ENCODE measurements at regions not wholly inside any gene's neighbourhood (a gene's known extent, or its start where the extent isn't known, plus 50 kb on each side); places are given as distances from the start of the nearest gene placed in this dataset.

DNA sequence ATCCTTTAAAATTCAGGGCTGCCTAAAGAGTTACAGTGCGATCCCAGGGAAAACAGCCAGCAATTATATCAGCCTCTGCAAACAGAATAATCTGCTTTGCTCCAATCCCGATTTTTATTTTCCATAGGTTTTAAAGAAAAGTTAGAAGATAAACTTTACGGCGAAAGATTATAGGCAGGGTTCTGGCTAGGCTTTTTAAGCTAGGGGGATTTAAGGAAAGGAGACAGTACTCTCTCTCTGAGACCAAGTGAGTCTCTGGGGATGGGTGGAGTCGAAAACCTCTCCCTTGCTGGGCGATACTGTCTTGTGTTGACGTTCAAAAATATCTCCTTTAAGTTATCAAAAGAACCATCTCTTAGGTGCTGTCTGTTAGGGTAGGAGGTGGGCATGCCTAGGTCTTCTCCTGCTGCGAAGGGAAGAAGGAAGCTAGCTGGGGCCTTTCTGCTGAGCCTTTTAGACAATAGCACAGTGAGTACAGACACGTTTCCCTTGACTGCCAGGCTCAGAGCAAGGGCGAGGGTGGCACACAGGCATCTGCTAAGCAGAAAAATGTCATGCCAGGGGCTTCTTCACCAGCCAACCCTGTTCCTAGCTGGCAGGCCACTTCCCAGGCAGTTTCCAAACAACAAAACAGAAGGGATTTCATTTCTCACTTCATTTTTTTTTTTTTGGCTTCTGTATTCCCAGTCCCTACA is 167.9 kb upstream of the MAF start:
- no peak for DNase-seq

DNA sequence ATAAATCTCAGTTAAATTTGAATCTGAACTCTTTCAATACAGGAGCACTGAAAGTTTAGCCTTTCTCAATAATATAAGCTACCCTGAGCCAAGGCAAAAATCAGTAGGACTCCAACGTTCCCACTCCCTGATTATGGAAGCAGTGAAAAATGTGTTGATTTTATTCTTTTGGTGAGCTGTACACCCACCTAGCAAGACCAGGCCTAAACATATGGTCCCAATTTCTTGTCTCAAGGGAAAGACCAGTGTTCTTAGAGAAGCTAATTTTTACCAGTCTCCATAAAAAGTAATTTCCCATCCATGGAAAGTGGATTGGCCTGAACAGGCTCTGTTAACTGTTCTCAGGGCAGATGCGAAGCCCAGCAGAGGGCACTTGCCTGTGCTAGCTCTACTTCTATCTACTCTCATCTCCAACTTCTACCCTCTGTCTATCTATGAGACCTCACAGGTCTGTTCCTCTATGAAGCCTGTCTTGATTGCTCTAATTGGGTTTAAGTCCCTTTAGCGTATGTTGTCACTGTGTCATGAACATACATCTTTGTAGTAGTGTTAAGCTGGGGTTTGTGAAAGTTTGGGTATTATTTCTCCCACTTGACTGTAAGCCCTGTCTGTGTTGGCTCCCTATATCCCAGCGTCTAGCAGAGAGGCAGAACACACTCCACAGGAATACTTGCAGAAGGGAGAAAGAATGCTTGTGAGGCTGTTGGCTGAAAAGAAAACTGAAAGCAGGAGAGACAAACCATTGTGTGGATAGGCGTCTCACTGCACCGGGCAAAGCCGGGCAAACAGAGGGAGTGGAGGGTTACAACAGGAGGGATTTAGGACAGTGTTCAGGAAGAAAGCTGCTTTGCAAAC is 167.1 kb upstream of the MAF start:
- DNase-seq, result no peak

DNA sequence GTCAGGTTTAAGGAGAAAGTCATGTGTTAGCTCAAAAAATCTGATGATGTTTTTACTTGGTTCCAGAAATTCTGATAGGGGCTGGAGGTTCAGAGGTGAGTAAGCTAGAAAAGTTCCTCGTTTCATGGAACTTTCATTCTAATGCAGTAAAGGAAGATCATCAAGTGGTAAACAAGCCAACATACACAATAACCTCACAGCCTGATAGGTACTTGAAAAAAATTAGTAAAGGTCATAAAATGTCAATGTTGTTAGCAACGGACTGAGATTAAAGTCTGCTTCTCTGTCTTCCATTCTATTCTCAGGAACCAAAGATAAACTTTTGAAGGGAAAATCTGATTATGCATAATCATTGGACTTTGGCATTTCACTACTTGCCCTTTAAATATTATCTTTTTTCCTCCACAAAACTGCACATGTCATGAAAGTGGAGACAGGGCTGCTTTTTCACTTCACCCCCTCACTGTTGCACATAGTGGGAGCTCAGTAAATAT is 165.4 kb upstream of the MAF start:
- no peak for DNase-seq

DNA sequence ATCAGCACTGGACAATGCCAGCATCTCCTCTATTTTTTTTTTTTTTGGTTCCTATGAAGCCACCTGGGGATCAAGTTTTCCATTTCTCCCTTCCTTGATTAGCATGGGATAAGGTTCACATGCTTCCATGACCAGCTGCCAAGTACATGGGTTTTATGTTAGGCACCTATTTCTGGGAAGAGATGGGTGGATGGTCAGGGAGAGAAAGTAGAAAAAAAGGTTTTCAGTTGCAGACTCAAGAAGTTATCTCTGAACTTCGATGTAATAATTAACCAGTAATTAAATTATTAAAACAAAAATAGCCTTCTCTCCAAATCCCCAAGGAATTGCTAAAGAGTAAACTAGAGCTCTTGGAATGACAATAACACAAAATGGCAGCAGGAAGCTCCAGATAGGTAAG is 164.9 kb upstream of the MAF start:
- DNase-seq, result no peak

DNA sequence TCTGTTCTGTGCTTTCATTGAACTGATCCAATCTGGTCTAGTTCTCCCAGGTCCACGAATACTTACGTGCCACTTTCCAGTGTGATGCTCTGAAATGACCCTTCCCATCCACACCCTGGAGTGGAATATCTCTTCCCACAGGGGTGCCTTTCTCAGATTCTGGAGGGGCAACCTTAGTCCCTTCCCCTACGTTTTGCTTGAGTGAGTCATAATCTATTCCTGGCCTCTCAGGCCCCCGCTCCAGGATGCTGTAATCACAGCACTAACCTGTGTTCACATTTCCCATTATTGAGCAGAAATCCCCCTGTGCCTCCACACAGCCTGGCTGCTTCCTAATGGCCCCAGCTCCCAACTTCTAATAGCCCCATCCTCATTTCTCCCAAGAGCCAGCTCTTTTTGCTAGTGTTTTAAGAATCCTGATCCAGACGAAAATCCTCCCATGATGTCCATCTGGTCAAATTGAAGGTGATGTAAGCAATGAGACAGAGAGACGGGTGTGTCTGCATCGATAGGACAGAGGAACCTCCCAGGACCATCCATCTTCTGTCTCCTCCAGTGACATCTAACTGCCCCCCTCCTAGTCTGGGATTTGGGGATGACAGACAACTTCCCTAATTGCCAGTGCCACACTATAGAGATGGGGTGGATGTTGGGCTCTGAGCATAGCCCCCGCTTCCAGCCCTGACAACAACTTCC is 164.0 kb upstream of the MAF start:
- DNase-seq, result no peak

DNA sequence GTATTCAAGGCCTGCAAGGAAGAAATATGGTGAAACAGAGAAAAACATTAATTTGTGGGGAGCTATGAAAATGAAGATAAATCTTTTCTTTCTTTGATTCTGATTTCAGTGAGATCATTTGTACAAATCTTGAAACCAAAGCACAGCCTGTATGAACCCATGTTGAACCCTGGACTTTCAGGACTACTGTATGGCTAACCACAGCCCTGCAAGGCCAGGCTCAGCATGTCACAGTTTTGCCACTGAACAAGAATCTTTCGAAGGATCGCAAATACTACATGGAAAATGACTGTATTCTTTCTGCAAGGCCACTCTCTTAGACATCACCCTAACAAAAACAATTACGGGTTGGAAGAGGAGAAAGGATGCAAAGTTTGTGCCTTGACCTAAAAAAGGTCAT is 161.7 kb upstream of the MAF start:
- no peak for DNase-seq

DNA sequence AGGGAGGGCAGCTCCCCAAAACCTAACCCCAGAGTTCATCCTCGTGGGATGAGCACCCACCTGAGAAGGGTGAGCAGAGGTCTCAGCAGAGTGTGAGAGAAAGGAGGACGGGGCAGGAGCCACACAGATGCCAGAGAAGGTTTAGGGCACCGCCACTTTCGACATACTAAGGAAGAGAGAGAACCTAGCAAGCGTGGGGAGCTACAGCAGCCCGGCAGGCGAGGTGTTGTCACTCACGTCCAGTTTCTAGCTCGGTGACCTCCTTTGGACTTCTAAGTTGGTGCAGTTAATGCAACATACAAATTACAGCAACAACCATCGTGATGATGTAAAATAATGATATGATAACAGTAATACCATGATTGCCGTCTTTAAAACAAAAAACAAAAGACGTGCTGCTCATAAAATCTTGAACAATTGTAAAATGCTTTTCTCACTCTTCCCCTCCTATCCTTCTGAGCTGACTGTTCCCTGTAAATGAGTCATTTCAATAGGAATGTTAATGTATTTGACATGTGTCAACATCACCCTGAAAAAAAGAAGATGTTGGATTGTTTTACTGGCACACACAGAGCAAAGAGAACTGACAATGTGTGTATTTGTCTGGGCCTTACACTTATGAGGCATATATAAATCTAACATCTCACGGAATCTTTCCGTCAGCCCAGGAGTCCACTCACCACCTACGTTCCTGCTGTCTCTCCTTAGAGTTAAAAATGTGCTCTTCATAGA is 158.2 kb upstream of the MAF start:
- DNase-seq, result no peak

DNA sequence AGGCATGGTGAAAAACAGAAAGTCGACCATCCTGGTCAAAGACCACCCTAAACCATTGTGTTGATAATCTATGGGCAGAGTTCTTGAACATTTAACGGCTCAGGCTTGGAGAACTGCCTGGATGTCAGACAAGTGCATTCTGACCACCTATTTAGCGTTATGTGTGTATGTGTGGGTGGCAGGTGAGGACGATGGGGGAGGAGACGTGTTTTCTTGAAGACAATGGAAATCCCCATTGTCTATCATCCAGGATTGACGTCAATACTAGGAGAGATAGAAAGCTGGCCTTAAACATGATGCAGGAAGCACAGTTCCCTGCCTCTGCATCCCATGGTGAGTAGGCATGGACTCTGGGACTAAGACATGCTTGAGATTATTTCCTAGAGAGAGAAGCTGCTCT is 157.4 kb upstream of the MAF start:
- no peak for DNase-seq

DNA sequence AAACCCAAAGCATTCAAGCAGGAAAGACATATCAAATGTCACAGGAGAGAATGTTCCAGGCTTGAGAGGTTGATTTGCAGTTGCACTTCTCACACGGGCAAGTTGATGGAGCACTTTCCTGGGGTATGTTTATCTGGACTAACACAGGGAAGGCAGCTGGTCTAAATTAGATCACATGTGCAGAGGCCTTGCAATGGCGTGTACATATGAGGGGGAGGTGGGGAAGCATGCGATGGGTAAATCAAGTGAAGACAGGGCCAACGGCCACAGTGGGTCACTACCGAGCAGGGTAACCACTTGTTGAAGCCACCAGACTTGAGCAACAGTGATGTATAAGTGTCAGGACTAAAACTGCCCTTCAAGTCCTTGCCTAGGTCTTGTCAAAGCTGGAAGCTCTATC is 156.6 kb upstream of the MAF start:
- no peak for DNase-seq

DNA sequence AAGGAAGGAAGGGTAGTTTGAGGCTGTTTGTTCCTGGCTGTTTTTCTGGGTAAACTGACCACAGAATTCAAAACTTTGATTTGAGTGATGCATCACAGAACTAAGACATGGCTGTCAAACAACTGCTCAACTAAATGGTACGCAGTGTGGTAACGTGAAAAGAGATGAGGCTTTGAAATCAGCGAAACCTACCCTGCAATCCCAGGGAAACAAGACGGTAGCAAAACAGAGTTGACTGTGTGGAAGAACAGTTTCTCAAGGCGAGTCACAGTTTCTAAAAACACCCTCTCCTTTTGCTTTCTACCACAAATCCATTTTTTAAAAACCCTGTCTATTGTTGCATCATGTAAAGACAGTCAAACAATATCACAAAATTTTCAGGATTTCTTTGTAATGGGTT is 156.0 kb upstream of the MAF start:
- no peak for DNase-seq

DNA sequence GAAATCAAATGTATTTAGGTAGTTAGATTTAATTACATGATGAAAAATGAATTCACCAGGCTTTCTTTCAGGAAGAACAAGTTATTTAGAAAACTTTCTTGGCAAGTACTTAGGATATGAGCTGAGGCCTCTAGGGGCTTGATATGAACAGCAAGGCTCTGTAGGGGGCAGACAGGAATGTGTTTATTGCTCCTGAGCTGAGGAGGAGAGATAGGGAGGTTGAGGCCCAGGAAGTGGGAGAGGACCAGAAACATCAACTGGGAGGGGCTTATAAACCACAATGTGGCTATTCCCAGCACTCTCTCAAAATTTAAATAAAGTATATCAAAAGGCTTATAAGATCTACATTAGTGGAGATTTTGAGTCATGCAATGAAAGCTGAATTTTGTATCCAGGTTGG is 154.0 kb upstream of the MAF start:
- DNase-seq, result no peak

DNA sequence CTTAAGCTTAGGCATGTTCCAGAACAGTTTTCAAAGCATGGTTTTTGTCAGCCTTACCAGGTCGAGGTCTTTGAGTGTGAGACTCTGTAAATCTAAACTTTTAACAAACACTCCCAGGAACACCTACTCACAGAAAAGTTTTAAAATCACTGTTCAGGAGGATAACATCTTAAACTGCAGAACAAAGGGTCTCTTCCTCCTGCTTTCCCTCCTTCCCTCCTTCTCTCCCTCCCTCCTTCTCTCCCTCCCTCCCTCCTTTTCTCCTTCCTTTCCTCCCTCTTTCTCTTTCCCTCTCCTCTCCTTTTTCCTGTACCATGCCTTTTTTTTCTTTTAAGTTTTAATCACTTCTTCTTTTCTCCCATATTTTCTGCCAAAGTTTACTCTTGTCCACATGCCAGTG is 153.5 kb upstream of the MAF start:
- no peak for DNase-seq

DNA sequence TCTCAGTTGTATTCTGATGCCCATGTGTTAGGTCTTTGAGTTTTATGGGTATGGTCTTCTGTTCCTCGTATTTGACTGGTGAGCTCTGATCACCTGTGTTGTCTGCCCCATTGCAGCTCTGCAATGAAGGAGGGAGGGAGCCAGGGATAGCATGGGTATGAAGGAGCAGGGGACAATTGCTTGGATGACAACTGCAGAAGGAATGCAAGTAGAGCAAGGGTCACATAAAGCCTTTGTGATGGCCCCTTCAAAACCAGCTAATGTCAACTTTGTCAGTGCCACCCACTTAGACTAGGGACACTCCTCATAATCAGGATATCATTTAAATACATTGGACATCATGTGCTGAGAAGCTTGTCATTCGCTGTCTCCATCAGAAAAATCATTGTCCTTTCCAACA is 152.7 kb upstream of the MAF start:
- DNase-seq, result no peak

DNA sequence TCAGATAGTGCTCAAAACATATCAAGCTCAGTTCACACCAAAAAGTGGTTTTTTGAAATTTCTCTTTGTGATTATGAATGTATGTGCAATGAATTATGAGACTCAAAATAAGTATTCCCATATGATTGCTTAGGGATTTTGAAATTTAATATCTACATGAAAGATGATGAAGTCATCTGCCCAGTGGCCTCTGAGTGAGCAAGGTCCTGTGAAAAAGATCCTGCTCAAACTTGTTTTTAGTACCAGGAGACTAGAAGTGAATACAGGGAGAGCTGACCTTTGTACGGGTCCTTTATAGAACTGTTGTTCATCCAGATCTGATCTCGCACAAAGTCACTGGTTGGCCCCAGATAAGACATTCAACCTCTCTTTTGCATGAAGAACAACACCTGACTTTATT is 151.9 kb upstream of the MAF start:
- no peak for DNase-seq

DNA sequence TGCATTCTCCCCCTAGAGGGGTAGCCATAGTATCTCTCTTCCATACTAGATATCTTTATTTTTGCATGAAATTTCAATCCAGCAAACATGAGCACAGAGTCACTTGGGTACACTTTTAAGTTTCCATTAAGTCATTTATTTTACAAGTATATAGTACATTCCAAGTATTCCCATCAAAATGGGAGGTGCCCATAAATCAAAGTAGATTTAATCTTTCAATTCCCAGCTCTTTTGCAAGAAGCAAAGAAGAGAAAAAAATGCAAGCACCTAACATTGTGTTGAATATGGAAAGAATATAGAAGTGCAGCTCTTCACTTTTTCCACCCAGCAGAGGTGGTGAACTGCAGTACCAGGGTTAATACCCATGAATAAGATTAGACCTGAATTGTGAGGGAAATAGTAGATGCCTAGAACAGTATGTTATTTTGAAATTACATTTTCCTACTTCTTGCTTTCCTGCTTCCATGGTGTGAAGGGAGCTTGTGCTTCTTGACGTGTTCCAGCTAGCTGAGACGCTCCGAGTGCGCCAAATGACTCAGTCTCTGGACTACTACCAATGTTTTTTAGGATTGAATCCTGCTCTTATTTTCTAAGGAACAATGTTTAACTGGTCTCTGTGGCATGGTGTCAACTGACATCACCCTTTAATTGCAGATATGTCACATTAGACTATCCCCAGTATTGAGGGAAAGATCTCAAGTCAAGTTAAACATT is 151.1 kb upstream of the MAF start:
- no peak for DNase-seq

DNA sequence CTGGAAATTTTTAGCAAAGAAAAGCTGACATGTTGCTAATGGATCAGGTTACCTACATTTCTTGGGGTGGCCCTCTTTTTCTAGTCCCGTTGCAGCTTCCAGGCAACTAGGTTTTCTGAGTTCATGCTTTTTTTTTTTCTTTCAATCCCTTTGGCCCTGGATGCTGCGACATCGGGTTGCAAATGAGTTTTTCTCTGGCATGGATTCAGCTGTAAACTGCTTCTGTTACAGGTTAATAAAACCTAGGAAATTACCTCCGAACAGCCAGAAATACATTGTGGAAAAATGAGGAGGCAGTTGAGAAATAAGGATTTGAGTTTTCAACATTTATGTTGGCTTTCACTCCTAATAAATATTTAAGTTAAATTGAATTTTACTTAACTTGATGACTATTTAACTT is 149.8 kb upstream of the MAF start:
- no peak for DNase-seq

DNA sequence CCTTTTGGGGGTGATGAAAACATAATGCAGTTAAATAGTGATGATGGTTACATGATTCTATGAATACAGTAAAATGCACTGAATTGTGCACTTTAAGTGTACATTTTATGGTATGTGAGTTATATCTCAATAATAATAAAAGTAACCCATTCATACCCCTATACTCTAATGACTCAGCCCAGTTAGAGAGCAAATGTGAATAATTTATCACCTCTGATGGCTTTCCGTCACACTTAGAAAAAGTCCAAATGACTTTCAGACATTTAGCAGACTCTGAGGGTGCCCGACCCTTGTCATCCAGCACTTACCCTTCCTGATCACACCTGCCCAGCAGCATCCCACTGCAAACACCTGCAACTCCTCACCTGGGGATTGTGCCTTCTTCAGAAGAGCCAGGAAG is 148.1 kb upstream of the MAF start:
- no peak for DNase-seq

DNA sequence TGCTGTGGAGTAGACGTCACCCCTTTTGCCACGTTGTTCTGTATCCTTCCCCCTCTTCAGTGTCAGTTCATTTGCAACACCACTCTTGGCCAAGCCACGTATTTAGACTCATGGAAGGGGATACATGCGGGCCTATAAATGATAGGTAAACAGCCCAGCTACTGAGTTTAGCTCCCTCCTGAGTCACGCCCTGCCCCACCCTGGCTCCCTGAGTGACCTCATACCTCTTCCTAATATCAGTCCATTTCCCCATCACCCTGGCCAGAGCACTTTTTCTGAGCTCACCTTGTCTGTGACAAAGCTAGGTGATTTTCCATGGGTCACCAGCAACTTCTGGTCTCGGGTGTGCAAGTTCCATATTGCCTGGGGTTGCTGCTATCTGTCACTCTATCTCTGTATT is 147.2 kb upstream of the MAF start:
- DNase-seq, result no peak

DNA sequence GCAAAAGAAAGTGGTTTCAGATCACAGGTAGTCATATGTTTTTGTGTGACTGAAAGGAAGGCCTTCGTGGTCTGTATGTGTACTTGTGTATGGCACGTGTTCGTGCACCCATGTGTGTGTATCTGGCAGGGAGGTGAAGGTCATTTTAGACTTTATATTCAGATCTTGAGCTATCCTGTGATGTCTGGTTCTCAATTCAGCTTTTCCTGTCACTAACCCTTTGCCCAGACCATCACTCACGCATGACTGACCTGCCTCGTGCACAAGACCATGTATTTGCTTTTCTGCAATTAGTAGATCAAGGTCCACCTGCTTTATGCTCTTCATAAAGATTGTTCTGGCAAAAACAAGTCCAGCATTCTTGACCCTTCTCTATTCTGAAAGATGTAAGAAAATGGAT is 139.7 kb upstream of the MAF start:
- DNase-seq, result no peak

DNA sequence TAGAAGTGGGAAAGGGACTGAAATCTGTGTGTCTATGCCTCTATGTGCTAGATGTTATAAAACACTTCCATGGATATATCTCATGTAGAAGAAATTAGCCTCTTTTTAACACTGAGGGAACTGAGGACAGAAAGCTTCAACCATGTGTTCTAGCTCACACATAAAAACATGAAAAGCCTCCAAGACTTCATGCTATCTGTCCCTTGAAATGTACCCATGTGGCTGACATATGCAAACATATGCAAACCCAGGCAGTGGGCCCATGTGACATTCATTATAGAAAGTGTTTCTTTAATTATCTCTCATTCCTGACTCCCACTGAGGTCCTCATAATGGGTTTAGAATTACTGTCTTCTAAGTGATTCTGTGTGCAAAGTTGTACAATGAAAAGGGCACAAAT is 134.7 kb upstream of the MAF start:
- no peak for DNase-seq

DNA sequence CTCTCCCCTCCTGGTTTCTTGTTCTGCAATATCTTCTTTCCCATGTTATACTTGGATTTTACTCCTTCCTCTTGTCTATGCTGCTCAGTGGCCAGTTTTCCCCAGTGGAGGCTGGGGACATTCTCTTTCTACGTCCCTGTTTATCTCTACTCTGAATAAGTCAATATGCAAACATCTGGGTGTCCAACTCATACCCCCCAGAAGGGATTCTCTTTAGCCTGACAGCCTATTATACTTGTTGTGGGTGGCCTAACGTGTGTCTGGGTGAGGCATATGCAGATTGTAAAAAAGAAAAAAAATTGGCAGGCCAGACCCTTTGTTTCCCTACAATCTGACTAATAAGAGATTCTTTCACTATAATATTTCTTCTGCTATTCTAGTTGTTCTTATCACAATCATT is 134.2 kb upstream of the MAF start:
- DNase-seq, result no peak

DNA sequence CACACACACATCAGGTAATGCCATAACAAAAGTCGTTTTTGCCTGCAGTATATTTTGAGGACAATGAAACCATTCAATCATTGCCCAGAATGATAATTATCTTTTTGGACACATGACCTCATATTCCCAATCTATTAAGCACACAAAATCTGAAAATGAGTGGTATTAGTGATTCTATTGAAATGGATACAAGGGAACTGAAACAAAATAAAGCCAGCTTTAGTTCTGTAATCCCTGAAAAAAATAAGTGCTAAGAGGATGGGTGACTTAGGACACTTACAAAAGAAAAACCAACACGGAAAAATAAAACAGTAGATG is 128.3 kb upstream of the MAF start:
- DNase-seq, result no peak

All from effector CD4-positive, alpha-beta T cell (primary cell).